Spinal cord (tissue), 9 donors: ENCODE measurements at regions not wholly inside any gene's neighbourhood (a gene's known extent, or its start where the extent isn't known, plus 50 kb on each side); places are given as distances from the start of the nearest gene placed in this dataset.

Experiments used
- DNase-seq, 6 donors: peaks; one replicate each; pipeline versions ENCODE4 v3.0.0 to v3.0.0-alpha.2; 2013 to 2015; ENCODE audit warnings: low spot score in 6 of 6, low read depth in 4 of 6
- H3K27ac ChIP-seq: one replicate; pipeline ENCODE4 v1.5.1; 2013; ENCODE audit warnings: low read depth, low read length, control low read depth
- H3K27me3 ChIP-seq: one replicate; pipeline ENCODE4 v1.6.1; 2013; ENCODE audit warnings: low read length; ENCODE audit not compliant: control insufficient read depth, insufficient read depth
- H3K36me3 ChIP-seq: one replicate; pipeline ENCODE4 v1.6.1; 2013; ENCODE audit warnings: low read length; ENCODE audit not compliant: control insufficient read depth, insufficient read depth
- H3K4me1 ChIP-seq: one replicate; pipeline ENCODE4 v1.6.1; 2013; ENCODE audit warnings: low read length; ENCODE audit not compliant: control insufficient read depth, insufficient read depth
- H3K4me3 ChIP-seq: one replicate; pipeline ENCODE4 v1.5.1; 2013; ENCODE audit warnings: low read depth, low read length, control low read depth
- H3K9me3 ChIP-seq: one replicate; pipeline ENCODE4 v1.6.1; 2013; ENCODE audit warnings: low read length; ENCODE audit not compliant: control insufficient read depth, insufficient read depth
- WGBS: methylation state at CpG from one replicate; pipeline ENCODE4 v1.1.5; 2013; ENCODE audit warnings: missing lambda C conversion rate; ENCODE audit not compliant: insufficient coverage; 5-methylcytosine and 5-hydroxymethylcytosine counted together
- donor health status: healthy.

DNA sequence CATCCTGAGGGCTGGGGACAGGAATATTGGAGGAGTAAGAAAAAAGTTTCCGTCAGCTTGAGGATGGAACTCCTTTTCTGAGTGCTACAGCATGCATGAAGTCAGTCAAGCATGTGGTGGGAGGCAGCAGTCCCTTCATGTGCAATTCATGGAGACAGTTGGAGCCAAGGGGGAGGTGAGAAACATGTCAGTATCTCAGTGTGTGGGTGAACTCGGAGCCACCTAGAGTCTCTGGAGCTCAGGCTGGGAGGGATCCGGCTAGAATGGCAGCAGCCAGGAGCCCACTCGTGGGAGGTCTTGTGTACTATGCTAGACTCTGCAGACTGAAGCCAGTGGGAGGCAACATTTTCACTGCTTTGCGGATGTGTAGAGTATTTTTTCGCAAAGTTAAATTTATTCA lies 60.3 kb downstream of the AVPR1A start:
- Histone ChIP-seq H3K4me1 (no peaks in the 10 kb centered on the region), H3K36me3 (no peaks in the 10 kb centered on the region), H3K9me3 (no peaks in the 10 kb centered on the region), H3K27me3 (no peaks in the 10 kb centered on the region), H3K4me3 (no peak overlapping the region), H3K27ac (no peak overlapping the region)
- no peak for DNase-seq
- WGBS: 79% methylated on average over 5 of the region's 6 CpGs

GRCh38 chr12:63086149-63086915 lies 64.7 kb downstream of the AVPR1A start:
- Histone ChIP-seq H3K27ac (peak overlapping the region; percentile 4), H3K4me3 (no peak overlapping the region), H3K4me1 (no peaks in the 10 kb centered on the region), H3K27me3 (no peaks in the 10 kb centered on the region), H3K36me3 (no peaks in the 10 kb centered on the region), H3K9me3 (no peaks in the 10 kb centered on the region)
- 93% methylated on average over 4 of the region's 7 CpGs for WGBS
- no peak for DNase-seq

- H3K9me3 ChIP-seq: no peaks in the 10 kb centered on the region
- 13% methylated on average over 3 of the region's 4 CpGs for WGBS
- H3K4me3 ChIP-seq: no peak overlapping the region
- H3K36me3 ChIP-seq: no peaks in the 10 kb centered on the region
- peak overlapping the region; percentile 4 for H3K27ac ChIP-seq
- no peaks in the 10 kb centered on the region for H3K4me1 ChIP-seq
- DNase-seq: peak in 2 of 6 donors; percentile 34 to 42
- no peaks in the 10 kb centered on the region for H3K27me3 ChIP-seq
These were observed 65.9 kb downstream of the AVPR1A start for GRCh38 chr12:63085120-63085519.

GRCh38 chr12:63084501-63084900 lies 66.5 kb downstream of the AVPR1A start:
- Histone ChIP-seq H3K9me3 (no peaks in the 10 kb centered on the region), H3K27ac (no peak overlapping the region), H3K4me1 (no peaks in the 10 kb centered on the region), H3K36me3 (no peaks in the 10 kb centered on the region), H3K27me3 (no peaks in the 10 kb centered on the region), H3K4me3 (no peak overlapping the region)
- no CpG with 5 or more reads among the region's 1 CpG for WGBS
- no peak for DNase-seq

DNA sequence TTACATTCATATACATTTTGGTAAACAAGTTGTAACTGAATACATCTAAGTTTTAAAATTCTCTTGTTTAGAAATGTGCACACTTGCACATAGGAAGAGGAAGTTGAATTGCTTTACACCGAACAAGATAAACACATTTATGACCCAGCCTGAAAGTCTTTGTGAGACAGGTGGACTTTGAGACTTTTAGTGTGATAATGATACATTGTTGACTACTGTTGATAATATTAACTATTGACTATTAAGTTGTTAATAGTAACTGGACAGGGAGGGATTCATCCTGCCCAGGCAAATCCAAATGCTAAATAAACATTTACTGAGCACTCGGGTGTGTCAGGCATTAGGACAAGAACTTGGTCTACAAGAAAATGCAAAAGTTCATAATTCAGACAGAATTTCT lies 68.0 kb downstream of the AVPR1A start:
- WGBS: no CpG with 5 or more reads among the region's 2 CpGs

GRCh38 chr12:63079791-63080502 lies 71.1 kb downstream of the AVPR1A start:
- no CpG with 5 or more reads among the region's 2 CpGs for WGBS
- H3K27me3 ChIP-seq: no peaks in the 10 kb centered on the region
- no peaks in the 10 kb centered on the region for H3K4me1 ChIP-seq
- no peaks in the 10 kb centered on the region for H3K36me3 ChIP-seq
- H3K9me3 ChIP-seq: no peaks in the 10 kb centered on the region
- H3K27ac ChIP-seq: no peak overlapping the region
- DNase-seq: no peak
- H3K4me3 ChIP-seq: no peak overlapping the region

More for the DNA sequence above, 68.0 kb downstream of the AVPR1A start:
- no peaks in the 10 kb centered on the region for H3K4me1 ChIP-seq
- no peaks in the 10 kb centered on the region for H3K9me3 ChIP-seq
- H3K27me3 ChIP-seq: no peaks in the 10 kb centered on the region
- no peak overlapping the region for H3K4me3 ChIP-seq
- H3K27ac ChIP-seq: no peak overlapping the region
- DNase-seq: no peak
- H3K36me3 ChIP-seq: no peaks in the 10 kb centered on the region

GRCh38 chr12:63078906-63079305 lies 72.1 kb downstream of the AVPR1A start:
- Histone ChIP-seq H3K9me3 (no peaks in the 10 kb centered on the region), H3K36me3 (no peaks in the 10 kb centered on the region), H3K4me1 (no peaks in the 10 kb centered on the region), H3K27ac (no peak overlapping the region), H3K4me3 (no peak overlapping the region), H3K27me3 (no peaks in the 10 kb centered on the region)
- no CpG with 5 or more reads among the region's 2 CpGs for WGBS
- DNase-seq: peak in 1 of 6 donors; percentile 20

DNA sequence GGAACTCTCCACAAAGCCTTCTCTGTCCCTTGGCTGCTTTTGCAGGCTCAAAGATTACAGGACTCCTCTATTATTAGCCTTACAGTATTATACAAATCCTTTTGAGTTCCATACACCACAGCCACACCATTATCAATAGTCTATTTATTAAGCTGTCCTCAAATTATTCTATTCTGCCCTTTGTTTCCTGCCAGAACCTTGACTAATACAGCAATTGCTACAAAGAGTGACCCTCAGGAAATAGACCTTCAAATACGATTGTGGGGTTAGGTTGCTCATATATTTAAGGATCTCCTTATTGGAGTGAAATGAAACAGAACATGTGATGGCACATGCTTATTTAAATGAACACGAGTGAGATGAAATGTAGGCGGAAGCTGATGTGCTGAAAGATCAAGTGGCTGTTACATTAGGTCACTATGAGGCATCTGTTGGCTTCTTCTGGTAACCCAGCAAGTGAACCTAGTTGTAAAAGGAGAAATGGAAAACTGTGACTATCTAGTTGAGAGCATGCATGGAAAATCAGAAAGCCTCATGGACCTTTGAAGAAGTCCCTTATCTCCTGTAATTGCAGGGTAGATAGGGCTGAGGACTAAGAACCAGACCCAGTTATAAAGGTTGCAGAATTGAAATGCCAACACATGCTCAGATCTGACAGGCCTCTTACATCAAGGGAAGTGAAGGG lies 75.5 kb downstream of the AVPR1A start:
- no peak for DNase-seq
- H3K36me3 ChIP-seq: no peaks in the 10 kb centered on the region
- H3K4me3 ChIP-seq: no peak overlapping the region
- H3K9me3 ChIP-seq: no peaks in the 10 kb centered on the region
- H3K27ac ChIP-seq: no peak overlapping the region
- 82% methylated on average over 2 of the region's 3 CpGs for WGBS
- no peaks in the 10 kb centered on the region for H3K27me3 ChIP-seq
- no peaks in the 10 kb centered on the region for H3K4me1 ChIP-seq

DNA sequence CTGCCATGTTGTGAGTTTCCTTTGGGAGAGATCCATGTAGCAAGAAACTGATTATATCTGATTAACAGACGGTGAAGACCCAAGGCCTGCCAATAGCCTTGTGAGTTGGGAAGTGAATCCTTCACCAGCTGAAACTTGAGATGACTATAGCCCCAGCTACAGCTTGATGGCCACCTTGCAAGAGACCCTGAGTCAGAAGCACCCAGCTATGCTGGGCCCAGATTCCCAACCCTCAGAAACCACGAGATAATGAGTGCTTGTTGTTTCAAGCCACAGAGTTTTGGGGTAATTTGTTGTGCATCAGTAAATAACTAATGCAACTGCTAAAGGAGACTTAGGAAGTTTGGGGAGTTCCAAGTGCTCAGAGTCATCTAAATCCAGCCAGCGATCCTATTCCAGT lies 80.3 kb downstream of the AVPR1A start:
- Histone ChIP-seq H3K27me3 (no peaks in the 10 kb centered on the region), H3K4me3 (no peak overlapping the region), H3K9me3 (no peaks in the 10 kb centered on the region), H3K27ac (no peak overlapping the region), H3K36me3 (no peaks in the 10 kb centered on the region), H3K4me1 (peaks cover 4% of the 10 kb centered on the region)
- 86% methylated on average over 1 of the region's 3 CpGs for WGBS
- no peak for DNase-seq
